Activated naive CD4-positive, alpha-beta T cell treated with anti-CD3 and anti-CD28 coated beads, Interleukin-2, amount 10 ng/mL, durations not matched to agents 7 days and 5 days (primary cell): ENCODE measurements at regions not wholly inside any gene's neighbourhood (a gene's known extent, or its start where the extent isn't known, plus 50 kb on each side); places are given as distances from the start of the nearest gene placed in this dataset.

Experiments
- CTCF ChIA-PET: fragments of 350-600 bp; sonication (Branson Sonifier 250); formaldehyde crosslinking; loops from one replicate; lab custom pipeline; 2021; ENCODE audit warnings: antibody characterized with exemption; lab: Charles Lee
- DNase-seq: peaks from one replicate; pipeline ENCODE4 v3.0.0-alpha.2; 2020
- H3K27ac Mint-ChIP-seq: one replicate; pipeline ENCODE4 v1.8.0; 2021; ENCODE audit warnings: mild to moderate bottlenecking, moderate library complexity, mixed read lengths
- H3K27me3 Mint-ChIP-seq: one replicate; pipeline ENCODE4 v1.8.0; 2021; ENCODE audit warnings: mild to moderate bottlenecking, mixed read lengths
- H3K36me3 Mint-ChIP-seq: one replicate; pipeline ENCODE4 v1.8.0; 2021; ENCODE audit warnings: mixed read lengths
- H3K4me1 Mint-ChIP-seq: one replicate; pipeline ENCODE4 v1.8.0; 2021; ENCODE audit warnings: mixed read lengths
- H3K4me3 Mint-ChIP-seq: one replicate; pipeline ENCODE4 v1.8.0; 2021; ENCODE audit warnings: mild to moderate bottlenecking, moderate library complexity, mixed read lengths
- H3K9me3 Mint-ChIP-seq: one replicate; pipeline ENCODE4 v1.8.0; 2021; ENCODE audit warnings: mixed read lengths

GRCh38 chrX:74251006-74251930 lies 52.7 kb upstream of the ZCCHC13 start:
- no peaks in the 10 kb centered on the region for H3K9me3 Mint-ChIP-seq
- H3K36me3 Mint-ChIP-seq: peaks cover 21% of the 10 kb centered on the region
- DNase-seq: no peak
- no peak overlapping the region for H3K27ac Mint-ChIP-seq
- no peaks in the 10 kb centered on the region for H3K27me3 Mint-ChIP-seq
- CTCF ChIA-PET: no interaction called here
- H3K4me1 Mint-ChIP-seq: no peaks in the 10 kb centered on the region
- H3K4me3 Mint-ChIP-seq: no peak overlapping the region

- no peak for DNase-seq
- CTCF ChIA-PET: no interaction called here
- Mint-ChIP-seq H3K27ac (no peak overlapping the region), H3K36me3 (peaks cover 21% of the 10 kb centered on the region), H3K4me1 (no peaks in the 10 kb centered on the region), H3K27me3 (no peaks in the 10 kb centered on the region), H3K4me3 (no peak overlapping the region), H3K9me3 (no peaks in the 10 kb centered on the region)
These were observed 53.4 kb upstream of the ZCCHC13 start for GRCh38 chrX:74250574-74250973.

GRCh38 chrX:74249963-74250362 lies 54.0 kb upstream of the ZCCHC13 start:
- Mint-ChIP-seq H3K36me3 (peaks cover 20% of the 10 kb centered on the region), H3K27me3 (no peaks in the 10 kb centered on the region)

GRCh38 chrX:74248889-74249288 lies 55.1 kb upstream of the ZCCHC13 start:
- Mint-ChIP-seq H3K27ac (no peak overlapping the region), H3K9me3 (no peaks in the 10 kb centered on the region), H3K27me3 (no peaks in the 10 kb centered on the region), H3K4me1 (no peaks in the 10 kb centered on the region), H3K4me3 (no peak overlapping the region), H3K36me3 (peaks cover 17% of the 10 kb centered on the region)
- DNase-seq: no peak
- CTCF ChIA-PET: no interaction called here

More at GRCh38 chrX:74249963-74250362, 54.0 kb upstream of the ZCCHC13 start:
- Mint-ChIP-seq H3K4me1 (no peaks in the 10 kb centered on the region), H3K9me3 (no peaks in the 10 kb centered on the region), H3K27ac (no peak overlapping the region), H3K4me3 (no peak overlapping the region)
- no peak for DNase-seq
- CTCF ChIA-PET: no interaction called here

GRCh38 chrX:74246524-74246923 lies 57.5 kb upstream of the ZCCHC13 start:
- H3K27ac Mint-ChIP-seq: no peak overlapping the region
- no peak overlapping the region for H3K4me3 Mint-ChIP-seq
- peaks cover 17% of the 10 kb centered on the region for H3K36me3 Mint-ChIP-seq
- no peaks in the 10 kb centered on the region for H3K27me3 Mint-ChIP-seq
- no peaks in the 10 kb centered on the region for H3K4me1 Mint-ChIP-seq
- CTCF ChIA-PET: no interaction called here
- no peaks in the 10 kb centered on the region for H3K9me3 Mint-ChIP-seq
- DNase-seq: no peak

- Mint-ChIP-seq H3K4me3 (no peak overlapping the region), H3K4me1 (no peaks in the 10 kb centered on the region), H3K9me3 (no peaks in the 10 kb centered on the region), H3K27me3 (no peaks in the 10 kb centered on the region), H3K36me3 (peaks cover 23% of the 10 kb centered on the region), H3K27ac (no peak overlapping the region)
- no peak for DNase-seq
- CTCF ChIA-PET: no interaction called here
These were observed 61.4 kb upstream of the ZCCHC13 start for GRCh38 chrX:74242484-74243138.

GRCh38 chrX:74242050-74242449 lies 61.9 kb upstream of the ZCCHC13 start:
- no peaks in the 10 kb centered on the region for H3K9me3 Mint-ChIP-seq
- no peak overlapping the region for H3K4me3 Mint-ChIP-seq
- H3K4me1 Mint-ChIP-seq: no peaks in the 10 kb centered on the region
- peak overlapping the region; percentile 71 for H3K27ac Mint-ChIP-seq
- CTCF ChIA-PET: no interaction called here
- no peak for DNase-seq
- H3K27me3 Mint-ChIP-seq: no peaks in the 10 kb centered on the region
- H3K36me3 Mint-ChIP-seq: peaks cover 23% of the 10 kb centered on the region

GRCh38 chrX:74238771-74239170 lies 65.2 kb upstream of the ZCCHC13 start:
- Mint-ChIP-seq H3K27ac (no peak overlapping the region), H3K4me3 (no peak overlapping the region), H3K9me3 (no peaks in the 10 kb centered on the region), H3K4me1 (no peaks in the 10 kb centered on the region), H3K27me3 (no peaks in the 10 kb centered on the region), H3K36me3 (peaks cover 16% of the 10 kb centered on the region)
- DNase-seq: no peak
- CTCF ChIA-PET: no interaction called here

GRCh38 chrX:74234818-74235217 lies 69.2 kb upstream of the ZCCHC13 start:
- CTCF ChIA-PET: no interaction called here
- Mint-ChIP-seq H3K27ac (no peak overlapping the region), H3K4me1 (no peaks in the 10 kb centered on the region), H3K27me3 (no peaks in the 10 kb centered on the region), H3K9me3 (no peaks in the 10 kb centered on the region), H3K4me3 (no peak overlapping the region), H3K36me3 (peaks cover 5% of the 10 kb centered on the region)
- no peak for DNase-seq

- DNase-seq: no peak
- Mint-ChIP-seq H3K4me3 (no peak overlapping the region), H3K36me3 (peaks cover 6% of the 10 kb centered on the region), H3K27ac (no peak overlapping the region), H3K4me1 (no peaks in the 10 kb centered on the region), H3K27me3 (no peaks in the 10 kb centered on the region), H3K9me3 (no peaks in the 10 kb centered on the region)
- CTCF ChIA-PET: no interaction called here
These were observed 71.1 kb upstream of the ZCCHC13 start for GRCh38 chrX:74232859-74233258.

GRCh38 chrX:74231625-74232024 lies 72.4 kb upstream of the ZCCHC13 start:
- DNase-seq: no peak
- Mint-ChIP-seq H3K9me3 (no peaks in the 10 kb centered on the region), H3K4me1 (no peaks in the 10 kb centered on the region), H3K27me3 (no peaks in the 10 kb centered on the region), H3K27ac (no peak overlapping the region), H3K36me3 (peaks cover 6% of the 10 kb centered on the region), H3K4me3 (no peak overlapping the region)
- CTCF ChIA-PET: no interaction called here

- no peak for DNase-seq
- H3K36me3 Mint-ChIP-seq: peaks cover 10% of the 10 kb centered on the region
- CTCF ChIA-PET: no interaction called here
- no peaks in the 10 kb centered on the region for H3K4me1 Mint-ChIP-seq
- H3K9me3 Mint-ChIP-seq: no peaks in the 10 kb centered on the region
- no peaks in the 10 kb centered on the region for H3K27me3 Mint-ChIP-seq
- no peak overlapping the region for H3K27ac Mint-ChIP-seq
- no peak overlapping the region for H3K4me3 Mint-ChIP-seq
These were observed 73.9 kb upstream of the ZCCHC13 start for GRCh38 chrX:74230094-74230493.

GRCh38 chrX:74225111-74225510 lies 78.9 kb upstream of the ZCCHC13 start:
- H3K9me3 Mint-ChIP-seq: no peaks in the 10 kb centered on the region
- no peak overlapping the region for H3K4me3 Mint-ChIP-seq
- no peaks in the 10 kb centered on the region for H3K4me1 Mint-ChIP-seq
- CTCF ChIA-PET: no interaction called here
- no peaks in the 10 kb centered on the region for H3K27me3 Mint-ChIP-seq
- H3K27ac Mint-ChIP-seq: no peak overlapping the region
- no peak for DNase-seq
- peaks cover 29% of the 10 kb centered on the region for H3K36me3 Mint-ChIP-seq

- Mint-ChIP-seq H3K4me3 (no peak overlapping the region), H3K36me3 (peaks cover 42% of the 10 kb centered on the region), H3K9me3 (no peaks in the 10 kb centered on the region), H3K27ac (no peak overlapping the region), H3K4me1 (no peaks in the 10 kb centered on the region), H3K27me3 (no peaks in the 10 kb centered on the region)
- no peak for DNase-seq
- CTCF ChIA-PET: no interaction called here
These were observed 83.7 kb upstream of the ZCCHC13 start for GRCh38 chrX:74220277-74220676.

GRCh38 chrX:74218895-74219294 lies 85.1 kb upstream of the ZCCHC13 start:
- H3K27ac Mint-ChIP-seq: no peak overlapping the region
- no peaks in the 10 kb centered on the region for H3K4me1 Mint-ChIP-seq
- no peak for DNase-seq
- H3K27me3 Mint-ChIP-seq: no peaks in the 10 kb centered on the region
- peaks cover 51% of the 10 kb centered on the region for H3K36me3 Mint-ChIP-seq
- no peak overlapping the region for H3K4me3 Mint-ChIP-seq
- CTCF ChIA-PET: no interaction called here
- no peaks in the 10 kb centered on the region for H3K9me3 Mint-ChIP-seq
